ENCODE measurements at regions not wholly inside any gene's neighbourhood (a gene's known extent, or its start where the extent isn't known, plus 50 kb on each side); places are given as distances from the start of the nearest gene placed in this dataset.

DNA sequence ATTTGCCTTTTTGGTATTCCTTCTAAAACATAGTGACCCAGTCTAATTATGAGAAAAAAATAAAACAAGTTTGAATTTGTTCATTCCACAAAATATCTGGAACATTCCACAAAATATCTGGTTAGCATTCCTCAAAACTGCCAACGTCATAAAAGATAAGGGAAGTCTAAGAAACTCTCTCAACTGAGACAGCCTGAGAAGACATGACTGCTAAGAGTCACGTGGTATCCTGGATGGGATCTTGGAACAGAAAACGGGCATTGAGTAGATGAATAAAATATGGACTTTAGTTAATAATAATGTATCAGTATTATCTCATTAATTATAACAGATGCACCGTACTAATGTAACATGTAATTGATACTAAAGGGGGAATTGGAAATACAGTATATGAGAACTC, 280.9 kb downstream of the ARAP2 start:
- DNase-seq (ENCODE audit: low read depth in 1 of 2, low spot score in 2 of 2) (no peak), FAIRE-seq (no peak)
- H3K23me2 ChIP-seq (ENCODE audit: low read depth, low read length), result no peaks in the 10 kb centered on the region; the same call in 1 of the 2 replicates
- no peak overlapping the region for H4K91ac ChIP-seq (replicated peaks; ENCODE audit: insufficient read length, low read length)
- H4K20me1 ChIP-seq (replicated peaks in 1 of 2; ENCODE audit: control insufficient read depth in 1 of 2, insufficient read depth in 2 of 2, low read length in 2 of 2), result no peaks in the 10 kb centered on the region
- ChIA-PET POLR2A (ENCODE audit: partially characterized antibody) (no interaction called here), CTCF (ENCODE audit: partially characterized antibody) (no interaction called here)
- no peaks in the 10 kb centered on the region for H3K79me2 ChIP-seq (ENCODE audit: control insufficient read depth in 1 of 2, insufficient read depth in 2 of 2, low read length in 2 of 2)
- H3K18ac ChIP-seq (ENCODE audit: extremely low read depth, low read length), result no peak overlapping the region
- no peak overlapping the region for H2AK5ac ChIP-seq (ENCODE audit: low read depth, low read length)
- no peak overlapping the region for H3K4me3 ChIP-seq (ENCODE audit: extremely low read depth in 1 of 4, insufficient read depth in 2 of 4, low read depth in 3 of 4, low read length in 4 of 4)
- H4K8ac ChIP-seq (ENCODE audit: extremely low read depth, insufficient read depth, low read length), result no peak overlapping the region
- no peak overlapping the region for H3K23ac ChIP-seq (ENCODE audit: insufficient read length)
- H2BK5ac ChIP-seq (ENCODE audit: low read depth, low read length), result no peak overlapping the region
- H2BK120ac ChIP-seq (replicated peaks; ENCODE audit: low read depth, low read length), result no peak overlapping the region
- no peak overlapping the region for H3K14ac ChIP-seq (ENCODE audit: insufficient read length)
- H2BK12ac ChIP-seq (ENCODE audit: low read depth, low read length), result no peak overlapping the region
- H3K4me1 ChIP-seq (replicated peaks in 1 of 4; ENCODE audit: control insufficient read depth in 3 of 4, insufficient read depth in 4 of 4, low read length in 3 of 4), result no peaks in the 10 kb centered on the region
- no peak overlapping the region for H3K27ac ChIP-seq (ENCODE audit: low read depth, low read length)
- no peaks in the 10 kb centered on the region for H3K36me3 ChIP-seq (ENCODE audit: control insufficient read depth in 2 of 4, insufficient read depth in 4 of 4, low read length in 3 of 4)
- H3K4ac ChIP-seq (replicated peaks; ENCODE audit: insufficient read length, low read depth, low read length), result no peak overlapping the region
- H3K27me3 ChIP-seq (replicated peaks in 1 of 4; ENCODE audit: control insufficient read depth in 3 of 4, extremely low read depth in 1 of 4, insufficient read depth in 3 of 4, low read length in 3 of 4), result no peaks in the 10 kb centered on the region
- H2BK15ac ChIP-seq (ENCODE audit: low read length), result no peak overlapping the region
- 91% methylated on average over 4 of the region's 4 CpGs; no CpG with 5 or more reads in 1 of the 2 experiments for WGBS, 2 experiments (ENCODE audit: extremely low coverage in 1 of 2, insufficient coverage in 1 of 2, insufficient read length in 1 of 2, insufficient replicate concordance in 2 of 2, low coverage in 1 of 2, low lambda C conversion rate in 2 of 2, missing lambda C conversion rate in 1 of 2)
- H3K79me1 ChIP-seq (ENCODE audit: low read depth, low read length), result no peaks in the 10 kb centered on the region
- no peak overlapping the region for H3K56ac ChIP-seq (replicated peaks; ENCODE audit: insufficient read length, low read depth, low read length)
- H4K5ac ChIP-seq (ENCODE audit: insufficient read length, low read depth, low read length), result no peak overlapping the region
- H2BK20ac ChIP-seq (ENCODE audit: low read length), result no peak overlapping the region
- no peak overlapping the region for H2AFZ ChIP-seq (ENCODE audit: low read length)
- no peak for TF ChIP-seq SP1 (IDR thresholded peaks at IDR 0.05; ENCODE audit: low read depth, low read length)
- H3K9ac ChIP-seq (replicated peaks in 1 of 4; ENCODE audit: extremely low read depth in 1 of 4, low read depth in 3 of 4, low read length in 3 of 4), result no peak overlapping the region
- no peak overlapping the region for H3K4me2 ChIP-seq (ENCODE audit: insufficient read depth in 1 of 2, low read depth in 2 of 2, low read length in 2 of 2)
- H3K9me3 ChIP-seq (ENCODE audit: insufficient read depth in 2 of 2, low read depth in 1 of 2, low read length in 1 of 2), result no peaks in the 10 kb centered on the region
